A673 (cell line): ENCODE measurements at regions not wholly inside any gene's neighbourhood (a gene's known extent, or its start where the extent isn't known, plus 50 kb on each side); places are given as distances from the start of the nearest gene placed in this dataset.

Experiments
- CTCF ChIP-seq: fragments of 300-800, 200-600 bp; sonication (generic); conservative IDR thresholded peaks from 2 replicates; pipeline ENCODE4 v1.5.1; 2017; ENCODE audit warnings: low read depth, mild to moderate bottlenecking, antibody characterized with exemption, low read length, moderate library complexity, mixed read lengths
- EZH2 ChIP-seq: fragments of 200-600 bp; sonication (generic); IDR thresholded peaks from 2 replicates; pipeline ENCODE4 v1.6.1; 2017; ENCODE audit warnings: borderline replicate concordance, low read depth, mild to moderate bottlenecking, mixed read lengths, antibody characterized with exemption, low read length; ENCODE audit not compliant: poor library complexity, severe bottlenecking

GRCh38 chr16:51577621-51578303 lies 426.7 kb upstream of the SALL1 start:
- no peak for TF ChIP-seq CTCF
- no peak for TF ChIP-seq EZH2
